ENCODE measurements at regions not wholly inside any gene's neighbourhood (a gene's known extent, or its start where the extent isn't known, plus 50 kb on each side); places are given as distances from the start of the nearest gene placed in this dataset.

DNA sequence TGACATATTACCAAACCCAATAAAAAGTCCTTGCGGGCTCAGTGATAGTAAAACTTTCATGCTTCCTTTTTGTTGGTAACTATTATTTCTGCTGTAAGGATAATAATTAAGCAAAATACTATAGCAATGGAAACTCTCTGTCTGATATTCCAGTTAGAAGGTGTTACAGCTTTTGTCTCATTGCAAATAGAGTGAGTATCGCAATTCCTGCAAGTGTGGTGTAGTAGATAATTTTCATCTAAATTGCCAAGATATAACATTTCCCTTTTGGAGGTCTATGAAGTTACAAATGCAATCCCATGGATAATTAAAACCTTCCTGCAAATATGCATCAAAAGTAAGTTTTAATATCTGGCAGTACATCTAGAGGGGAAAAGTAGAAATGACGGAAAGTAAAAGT is 88.7 kb upstream of the CD93 start:
- H3K4me3 ChIP-seq = no peak overlapping the region
- H3K36me3 ChIP-seq = no peaks in the 10 kb centered on the region
- no peaks in the 10 kb centered on the region for H3K27me3 ChIP-seq (ENCODE audit: low read depth)
- peaks cover 13% of the 10 kb centered on the region for H3K9me3 ChIP-seq (replicated peaks)
- H3K27ac ChIP-seq (replicated peaks) = no peak overlapping the region
- intact Hi-C loops (cut with micrococcal nuclease) = no loop called here
- TF ChIP-seq CTCF (IDR thresholded peaks at IDR 0.05; ENCODE audit: borderline replicate concordance) = no peak
- peaks cover 29% of the 10 kb centered on the region for H3K4me1 ChIP-seq
- DNase-seq = no peak

- no peak for DNase-seq
- Histone ChIP-seq H3K27ac (replicated peaks) (no peak overlapping the region), H3K27me3 (ENCODE audit: low read depth) (no peaks in the 10 kb centered on the region), H3K4me3 (no peak overlapping the region), H3K9me3 (replicated peaks) (no peaks in the 10 kb centered on the region), H3K36me3 (no peaks in the 10 kb centered on the region), H3K4me1 (peaks cover 25% of the 10 kb centered on the region)
- intact Hi-C loops (cut with micrococcal nuclease) = no loop called here
- no peak for TF ChIP-seq CTCF (IDR thresholded peaks at IDR 0.05; ENCODE audit: borderline replicate concordance)
Observed at GRCh38 chr20:23167431-23167830, 81.3 kb upstream of the CD93 start.

DNA sequence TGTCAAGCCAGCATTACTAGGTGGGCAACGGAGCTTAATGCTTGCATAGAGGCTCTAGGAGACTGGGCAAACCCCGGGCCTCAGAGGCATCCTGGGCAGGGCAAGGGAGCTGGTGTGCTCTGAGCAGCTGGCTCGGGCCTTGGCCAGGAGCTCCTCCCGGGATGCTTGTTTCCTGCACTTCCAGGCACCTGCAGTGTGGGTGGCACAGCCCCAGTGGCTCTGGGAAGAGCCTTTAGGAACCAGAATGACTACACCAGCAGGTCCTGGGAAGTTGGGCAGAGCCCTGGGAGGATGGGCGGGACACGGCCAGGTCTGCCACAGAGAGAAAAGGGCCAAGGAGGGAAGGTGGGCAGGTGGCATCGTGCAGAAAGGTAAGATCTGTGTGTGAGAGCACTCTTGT is 80.4 kb upstream of the CD93 start:
- Histone ChIP-seq H3K9me3 (replicated peaks) (no peaks in the 10 kb centered on the region), H3K27ac (replicated peaks) (no peak overlapping the region), H3K4me1 (peaks cover 34% of the 10 kb centered on the region), H3K27me3 (ENCODE audit: low read depth) (no peaks in the 10 kb centered on the region), H3K36me3 (no peaks in the 10 kb centered on the region), H3K4me3 (no peak overlapping the region)
- DNase-seq = no peak
- intact Hi-C loops (cut with micrococcal nuclease) = no loop called here
- no peak for TF ChIP-seq CTCF (IDR thresholded peaks at IDR 0.05; ENCODE audit: borderline replicate concordance)

DNA sequence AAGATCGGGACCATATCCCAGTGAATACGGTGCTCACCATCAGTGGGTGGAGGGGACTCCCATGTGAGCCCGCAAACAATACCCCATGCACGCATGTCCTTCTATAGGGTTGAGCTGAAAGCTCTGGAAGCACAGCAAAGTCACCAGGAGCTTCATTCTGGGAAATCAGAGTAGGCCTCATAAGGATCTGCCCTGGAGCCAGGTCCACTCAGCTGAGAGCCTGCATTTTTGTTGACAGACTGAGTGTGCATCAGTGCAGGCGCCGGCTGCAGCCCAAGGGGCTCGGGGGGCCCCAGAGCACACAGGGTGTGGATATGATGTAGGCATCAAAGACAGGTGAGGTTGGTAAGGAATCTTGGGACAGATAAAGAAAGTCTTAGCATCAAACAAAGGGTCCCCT is 79.8 kb upstream of the CD93 start:
- no peak overlapping the region for H3K27ac ChIP-seq (replicated peaks)
- no peak overlapping the region for H3K4me3 ChIP-seq
- intact Hi-C loops (cut with micrococcal nuclease) = no loop called here
- no peaks in the 10 kb centered on the region for H3K36me3 ChIP-seq
- TF ChIP-seq CTCF (IDR thresholded peaks at IDR 0.05; ENCODE audit: borderline replicate concordance) = no peak
- no peaks in the 10 kb centered on the region for H3K27me3 ChIP-seq (ENCODE audit: low read depth)
- H3K4me1 ChIP-seq = peaks cover 40% of the 10 kb centered on the region
- DNase-seq = no peak
- H3K9me3 ChIP-seq (replicated peaks) = no peaks in the 10 kb centered on the region

- no peak for DNase-seq
- Histone ChIP-seq H3K27me3 (ENCODE audit: low read depth) (no peaks in the 10 kb centered on the region), H3K4me3 (no peak overlapping the region), H3K36me3 (no peaks in the 10 kb centered on the region), H3K9me3 (replicated peaks) (no peaks in the 10 kb centered on the region), H3K27ac (replicated peaks) (no peak overlapping the region), H3K4me1 (peaks cover 46% of the 10 kb centered on the region)
- intact Hi-C loops (cut with micrococcal nuclease) = no loop called here
- TF ChIP-seq CTCF (IDR thresholded peaks at IDR 0.05; ENCODE audit: borderline replicate concordance) = no peak
Observed at GRCh38 chr20:23165307-23165750, 79.2 kb upstream of the CD93 start.

DNA sequence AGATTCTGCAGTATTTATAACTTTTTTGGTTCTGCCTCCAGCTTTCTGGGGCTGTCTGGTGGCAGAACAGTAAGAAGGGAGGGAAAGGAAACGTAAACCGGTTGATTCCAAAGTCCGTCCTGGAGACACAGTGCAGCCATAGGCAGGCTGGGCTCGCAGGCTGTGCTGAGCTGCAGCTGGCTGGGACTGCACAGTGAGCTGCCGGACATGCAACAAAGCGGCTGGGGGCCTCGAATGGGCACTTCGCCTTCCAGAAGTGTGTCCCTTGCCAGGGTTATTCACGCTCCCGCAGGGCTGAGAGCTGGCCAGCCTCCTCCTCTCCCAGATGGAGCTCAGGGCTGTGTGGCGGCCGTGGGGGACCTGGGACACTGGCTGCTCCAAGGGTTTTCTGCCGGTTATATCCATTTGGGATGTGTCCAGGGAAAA is 78.1 kb upstream of the CD93 start:
- Histone ChIP-seq H3K9me3 (replicated peaks) (no peaks in the 10 kb centered on the region), H3K27ac (replicated peaks) (no peak overlapping the region), H3K4me3 (no peak overlapping the region), H3K36me3 (no peaks in the 10 kb centered on the region), H3K27me3 (ENCODE audit: low read depth) (no peaks in the 10 kb centered on the region), H3K4me1 (peaks cover 58% of the 10 kb centered on the region)
- TF ChIP-seq CTCF (IDR thresholded peaks at IDR 0.05; ENCODE audit: borderline replicate concordance) = no peak
- intact Hi-C loops (cut with micrococcal nuclease) = no loop called here
- DNase-seq = no peak
